WERI-Rb-1 (cell line): ENCODE measurements at regions not wholly inside any gene's neighbourhood (a gene's known extent, or its start where the extent isn't known, plus 50 kb on each side); places are given as distances from the start of the nearest gene placed in this dataset.

Source experiments
- DNase-seq: peaks from one replicate; pipeline ENCODE4 v3.0.0-alpha.2; 2020
- H3K27ac ChIP-seq: fragments of 250-450 bp; sonication (Bioruptor Pico); 2 replicates; pipeline ENCODE4 v1.5.1; 2020; ENCODE audit warnings: mild to moderate bottlenecking, moderate library complexity
- H3K27me3 ChIP-seq: fragments of 250-450 bp; sonication (Bioruptor Pico); 2 replicates; pipeline ENCODE4 v1.5.1; 2021; ENCODE audit warnings: mild to moderate bottlenecking, low read depth, moderate library complexity; ENCODE audit not compliant: insufficient read depth, severe bottlenecking
- H3K36me3 ChIP-seq: fragments of 250-450 bp; sonication (Bioruptor Pico); 2 replicates; pipeline ENCODE4 v1.5.1; 2020; ENCODE audit warnings: mild to moderate bottlenecking, moderate library complexity
- H3K4me3 ChIP-seq: 2 replicates; pipeline ENCODE4 v1.5.1; 2011; ENCODE audit warnings: low read depth, mild to moderate bottlenecking, control low read depth, low read length
- H3K9me3 ChIP-seq: fragments of 250-450 bp; sonication (Bioruptor Pico); 2 replicates; pipeline ENCODE4 v1.5.1; 2021; ENCODE audit warnings: mild to moderate bottlenecking, moderate library complexity; ENCODE audit not compliant: severe bottlenecking
- TF ChIP-seq, protein P1 (sequence below): IDR thresholded peaks from 2 replicates; pipeline ENCODE4 v1.5.1; 2011; ENCODE audit warnings: low read depth, mild to moderate bottlenecking, control low read depth, inconsistent platforms, low read length

DNA sequence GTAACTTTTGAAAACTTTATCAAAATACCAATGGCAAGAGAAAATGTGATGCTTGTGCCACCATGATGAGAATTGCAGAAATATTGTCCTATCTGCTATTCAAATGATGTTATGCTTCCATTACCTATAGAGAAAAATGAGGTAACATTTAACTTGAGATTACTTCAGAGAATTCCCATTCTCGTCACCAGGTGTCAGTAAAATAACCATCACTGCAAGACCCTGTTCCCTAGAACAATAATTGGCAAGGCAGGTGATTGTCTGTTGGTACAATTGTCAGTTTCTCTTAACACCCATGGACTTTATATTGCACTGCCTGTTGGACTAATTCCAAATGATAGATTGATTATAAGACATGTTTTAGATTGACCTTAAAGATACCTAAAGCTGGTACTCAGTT lies 179.9 kb downstream of the GABRG1 start:
- TF ChIP-seq, protein P1, sequence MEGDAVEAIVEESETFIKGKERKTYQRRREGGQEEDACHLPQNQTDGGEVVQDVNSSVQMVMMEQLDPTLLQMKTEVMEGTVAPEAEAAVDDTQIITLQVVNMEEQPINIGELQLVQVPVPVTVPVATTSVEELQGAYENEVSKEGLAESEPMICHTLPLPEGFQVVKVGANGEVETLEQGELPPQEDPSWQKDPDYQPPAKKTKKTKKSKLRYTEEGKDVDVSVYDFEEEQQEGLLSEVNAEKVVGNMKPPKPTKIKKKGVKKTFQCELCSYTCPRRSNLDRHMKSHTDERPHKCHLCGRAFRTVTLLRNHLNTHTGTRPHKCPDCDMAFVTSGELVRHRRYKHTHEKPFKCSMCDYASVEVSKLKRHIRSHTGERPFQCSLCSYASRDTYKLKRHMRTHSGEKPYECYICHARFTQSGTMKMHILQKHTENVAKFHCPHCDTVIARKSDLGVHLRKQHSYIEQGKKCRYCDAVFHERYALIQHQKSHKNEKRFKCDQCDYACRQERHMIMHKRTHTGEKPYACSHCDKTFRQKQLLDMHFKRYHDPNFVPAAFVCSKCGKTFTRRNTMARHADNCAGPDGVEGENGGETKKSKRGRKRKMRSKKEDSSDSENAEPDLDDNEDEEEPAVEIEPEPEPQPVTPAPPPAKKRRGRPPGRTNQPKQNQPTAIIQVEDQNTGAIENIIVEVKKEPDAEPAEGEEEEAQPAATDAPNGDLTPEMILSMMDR, result 0 out of 2 replicates have a peak, but pooled peaks have one; percentile 2
- Histone ChIP-seq H3K4me3 (no peak overlapping the region), H3K9me3 (no peaks in the 10 kb centered on the region), H3K27me3 (no peaks in the 10 kb centered on the region), H3K36me3 (no peaks in the 10 kb centered on the region), H3K27ac (no peak overlapping the region)
- DNase-seq, result no peak

DNA sequence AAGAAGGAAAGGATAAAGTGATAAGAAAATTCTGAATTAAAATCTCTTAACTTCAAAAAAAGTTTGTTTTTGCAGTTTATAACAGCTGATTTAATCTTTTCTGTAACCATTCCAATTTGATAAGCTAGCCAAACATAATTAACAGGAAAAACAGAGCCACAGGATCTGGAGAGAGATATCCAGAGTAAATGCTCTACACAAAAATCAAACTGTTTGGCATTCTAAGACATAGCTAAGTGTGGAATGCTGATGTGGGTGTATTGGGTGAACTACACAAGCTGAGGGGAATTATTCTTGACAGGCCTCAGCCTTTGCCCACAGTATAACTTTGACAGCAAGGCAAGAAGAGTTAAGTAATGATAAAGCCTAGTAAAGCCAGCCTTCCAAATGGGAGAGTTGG lies 184.8 kb downstream of the GABRG1 start:
- TF ChIP-seq, protein P1, result no peak
- no peak for DNase-seq
- Histone ChIP-seq H3K27me3 (no peaks in the 10 kb centered on the region), H3K36me3 (no peaks in the 10 kb centered on the region), H3K4me3 (no peak overlapping the region), H3K9me3 (no peaks in the 10 kb centered on the region), H3K27ac (no peak overlapping the region)

DNA sequence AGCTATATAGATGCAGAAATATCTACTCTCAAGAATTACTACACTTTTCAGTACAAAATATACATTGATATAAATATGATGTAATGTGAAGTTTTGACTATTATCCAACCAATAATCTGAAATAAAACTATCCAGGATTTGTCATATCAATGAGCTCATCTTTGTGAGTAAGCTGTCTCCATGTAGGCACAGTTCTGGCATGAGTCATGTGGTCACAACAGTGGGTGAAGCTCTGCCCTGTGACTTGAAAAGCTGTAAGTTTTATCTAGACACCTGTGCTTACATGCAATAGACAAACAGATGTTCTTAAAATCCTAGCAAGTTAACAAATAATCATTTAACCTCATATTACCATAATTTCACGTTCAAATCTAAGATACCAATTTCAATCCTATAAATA lies 192.7 kb downstream of the GABRG1 start:
- TF ChIP-seq, protein P1, result no peak
- Histone ChIP-seq H3K36me3 (no peaks in the 10 kb centered on the region), H3K27ac (no peak overlapping the region), H3K27me3 (no peaks in the 10 kb centered on the region), H3K4me3 (no peak overlapping the region), H3K9me3 (no peaks in the 10 kb centered on the region)
- DNase-seq, result no peak

DNA sequence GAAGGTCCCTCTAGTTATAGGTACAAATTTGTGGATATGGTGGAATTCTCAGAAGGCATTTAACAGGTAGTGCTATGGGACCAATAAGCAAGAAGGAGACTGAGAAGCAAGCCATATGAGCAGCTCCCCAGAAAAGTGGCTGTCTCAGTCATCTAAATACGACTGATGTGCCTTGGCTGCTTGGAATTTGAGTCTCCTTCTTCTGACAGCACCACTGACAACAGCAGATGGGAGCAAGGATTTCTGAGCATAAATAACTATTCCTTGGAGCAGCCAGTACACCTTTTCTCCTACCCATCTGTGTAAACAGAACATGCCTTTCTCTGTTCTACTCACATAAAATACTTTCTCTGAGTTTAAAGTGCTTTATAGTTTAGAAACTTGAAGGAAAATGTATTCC lies 196.2 kb downstream of the GABRG1 start:
- Histone ChIP-seq H3K27me3 (no peaks in the 10 kb centered on the region), H3K9me3 (no peaks in the 10 kb centered on the region), H3K27ac (no peak overlapping the region), H3K36me3 (no peaks in the 10 kb centered on the region), H3K4me3 (no peak overlapping the region)
- no peak for DNase-seq
- TF ChIP-seq, protein P1, result no peak

DNA sequence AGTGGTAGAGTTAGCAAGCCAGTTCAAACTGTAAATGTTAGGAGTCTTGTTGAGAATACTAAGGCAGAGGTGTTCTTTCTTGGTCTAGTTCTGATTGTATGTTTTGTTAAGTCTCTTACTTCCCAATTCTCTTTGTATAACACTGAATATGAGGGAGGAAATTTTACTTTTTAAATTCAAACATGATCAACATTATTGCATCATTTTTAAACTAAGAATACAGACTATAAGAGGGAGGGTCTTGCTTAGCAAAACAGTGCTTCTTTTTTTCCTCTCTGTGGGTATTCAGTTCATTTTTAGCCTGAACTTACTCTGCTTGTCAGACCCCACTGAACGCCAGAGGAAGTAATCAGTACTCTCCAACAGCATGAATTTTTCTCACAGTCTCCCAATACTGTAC lies 198.0 kb downstream of the GABRG1 start:
- DNase-seq, result no peak
- no peaks in the 10 kb centered on the region for H3K27me3 ChIP-seq
- H3K4me3 ChIP-seq, result no peak overlapping the region
- H3K9me3 ChIP-seq, result no peaks in the 10 kb centered on the region
- H3K27ac ChIP-seq, result no peak overlapping the region
- TF ChIP-seq, protein P1, result no peak
- H3K36me3 ChIP-seq, result no peaks in the 10 kb centered on the region

DNA sequence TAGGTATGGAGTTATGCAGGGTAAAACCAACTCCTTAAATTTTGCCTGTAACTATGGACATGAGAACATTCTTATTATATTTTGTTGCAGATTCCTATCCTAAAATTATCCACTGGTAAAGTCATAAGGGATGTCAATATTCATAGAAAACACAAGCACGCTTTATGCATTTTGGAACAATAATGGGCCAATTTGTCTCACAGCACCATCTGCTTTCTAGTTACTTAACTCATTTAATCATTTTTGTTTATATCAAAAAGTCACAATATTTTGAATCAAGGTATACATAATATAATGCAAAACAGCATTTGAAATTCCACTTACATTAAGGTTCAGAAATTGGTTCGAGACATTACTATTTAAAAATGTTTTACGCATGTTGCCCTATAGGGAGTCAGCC lies 203.0 kb downstream of the GABRG1 start:
- no peak overlapping the region for H3K27ac ChIP-seq
- TF ChIP-seq, protein P1, result no peak
- no peaks in the 10 kb centered on the region for H3K9me3 ChIP-seq
- no peak overlapping the region for H3K4me3 ChIP-seq
- H3K36me3 ChIP-seq, result no peaks in the 10 kb centered on the region
- no peak for DNase-seq
- no peaks in the 10 kb centered on the region for H3K27me3 ChIP-seq
